ENCODE measurements at regions not wholly inside any gene's neighbourhood (a gene's known extent, or its start where the extent isn't known, plus 50 kb on each side); places are given as distances from the start of the nearest gene placed in this dataset.

DNA sequence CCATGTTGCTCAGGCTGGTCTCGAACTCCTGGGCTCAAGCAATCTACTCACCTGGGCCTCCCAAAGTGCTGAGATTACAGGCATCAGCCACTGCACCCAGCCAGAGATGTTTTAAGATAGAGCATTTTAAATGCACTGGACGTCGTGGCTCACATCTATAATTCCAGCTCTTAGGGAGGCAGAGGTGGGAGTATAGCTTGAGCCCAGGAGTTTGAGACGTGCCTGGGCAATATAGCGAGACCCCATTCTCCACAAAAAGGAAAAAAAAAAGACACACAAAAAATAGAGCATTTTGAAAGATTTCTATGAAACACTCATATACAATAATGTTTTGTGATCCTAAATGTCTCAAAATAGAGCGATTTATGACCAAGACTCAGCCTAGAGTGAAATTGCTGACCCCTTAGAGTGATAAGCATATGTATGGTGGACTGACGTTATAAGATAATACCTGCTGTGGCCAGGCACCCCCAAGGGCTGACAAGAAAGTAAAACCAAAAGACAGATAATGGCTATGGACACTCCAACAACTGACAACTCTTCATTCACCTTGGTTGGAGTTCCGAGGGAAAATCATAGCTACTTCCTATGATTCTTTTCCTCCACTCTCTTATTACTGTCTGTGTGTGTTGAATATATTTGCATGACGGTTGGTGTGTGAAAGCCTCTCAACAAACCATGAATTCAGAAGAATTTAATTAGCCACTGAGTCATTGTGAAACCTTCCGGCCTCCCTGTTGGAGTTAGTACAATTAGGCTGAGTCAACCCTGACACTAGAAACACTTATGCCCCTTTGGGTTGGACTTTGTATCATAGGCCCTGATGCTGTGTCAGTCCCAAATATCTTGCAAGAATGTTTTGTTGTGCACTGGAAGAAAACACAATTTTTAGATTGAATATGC, 526.5 kb upstream of the NUDT12 start:
- H3K36me3 ChIP-seq (replicated peaks; ENCODE audit: low read depth, low read length) = no peaks in the 10 kb centered on the region
- H3K27me3 ChIP-seq (ENCODE audit: low read depth, low read length) = no peaks in the 10 kb centered on the region
- H3K27ac ChIP-seq (ENCODE audit: low read length) = no peak overlapping the region
- H2AFZ ChIP-seq (ENCODE audit: low read depth, low read length) = no peak overlapping the region
- H4K20me1 ChIP-seq (ENCODE audit: insufficient read depth, low read length) = no peaks in the 10 kb centered on the region
- no peaks in the 10 kb centered on the region for H3K9me3 ChIP-seq (ENCODE audit: insufficient read depth, low read length)
- no peak overlapping the region for H3K9ac ChIP-seq (ENCODE audit: low read length)
- no peak overlapping the region for H3K4me2 ChIP-seq (ENCODE audit: low read length)
- TF ChIP-seq EZH2phosphoT487 (IDR thresholded peaks at IDR 0.05; ENCODE audit: low read depth) (no peak), CTCF (IDR thresholded peaks at IDR 0.05; ENCODE audit: low read depth, low read length) (no peak)
- H3K4me3 ChIP-seq (ENCODE audit: low read length) = no peak overlapping the region
- no peaks in the 10 kb centered on the region for H3K79me2 ChIP-seq (ENCODE audit: low read length)
- no peaks in the 10 kb centered on the region for H3K4me1 ChIP-seq (ENCODE audit: low read length)

- no peak for TF ChIP-seq EZH2phosphoT487 (IDR thresholded peaks at IDR 0.05; ENCODE audit: low read depth)
- TF ChIP-seq CTCF (IDR thresholded peaks at IDR 0.05; ENCODE audit: low read depth, low read length) = no peak
Measured at GRCh38 chr5:104084896-104085295, 522.3 kb upstream of the NUDT12 start.

DNA sequence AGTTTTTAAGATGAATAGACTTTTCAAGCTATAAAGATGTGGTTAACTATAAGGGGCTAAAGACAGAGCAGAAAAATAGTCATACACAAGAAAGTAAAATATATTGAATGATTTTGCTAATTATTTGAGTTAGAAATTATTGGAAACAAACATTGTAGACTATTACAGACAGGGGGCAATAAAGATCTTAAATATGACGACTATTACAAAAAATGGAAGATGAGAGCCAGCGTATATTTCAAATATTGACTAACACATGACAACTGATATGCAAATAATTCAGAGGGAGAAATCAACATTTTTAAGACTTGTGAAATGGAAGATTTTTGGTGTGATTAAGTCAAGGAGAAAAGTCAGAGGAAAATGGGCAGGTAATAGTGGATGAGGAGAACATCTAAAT, 520.2 kb upstream of the NUDT12 start:
- no peaks in the 10 kb centered on the region for H3K4me1 ChIP-seq (ENCODE audit: low read length)
- no peak overlapping the region for H2AFZ ChIP-seq (ENCODE audit: low read depth, low read length)
- no peak overlapping the region for H3K9ac ChIP-seq (ENCODE audit: low read length)
- no peaks in the 10 kb centered on the region for H3K36me3 ChIP-seq (replicated peaks; ENCODE audit: low read depth, low read length)
- TF ChIP-seq EZH2phosphoT487 (IDR thresholded peaks at IDR 0.05; ENCODE audit: low read depth) (no peak), CTCF (IDR thresholded peaks at IDR 0.05; ENCODE audit: low read depth, low read length) (no peak)
- no peak overlapping the region for H3K27ac ChIP-seq (ENCODE audit: low read length)
- no peaks in the 10 kb centered on the region for H3K27me3 ChIP-seq (ENCODE audit: low read depth, low read length)
- H3K9me3 ChIP-seq (ENCODE audit: insufficient read depth, low read length) = no peaks in the 10 kb centered on the region
- H3K79me2 ChIP-seq (ENCODE audit: low read length) = no peaks in the 10 kb centered on the region
- H3K4me2 ChIP-seq (ENCODE audit: low read length) = no peak overlapping the region
- H4K20me1 ChIP-seq (ENCODE audit: insufficient read depth, low read length) = no peaks in the 10 kb centered on the region
- H3K4me3 ChIP-seq (ENCODE audit: low read length) = no peak overlapping the region

More at GRCh38 chr5:104084896-104085295, 522.3 kb upstream of the NUDT12 start:
- Histone ChIP-seq H3K9ac (ENCODE audit: low read length) (no peak overlapping the region), H3K27me3 (ENCODE audit: low read depth, low read length) (no peaks in the 10 kb centered on the region), H3K79me2 (ENCODE audit: low read length) (no peaks in the 10 kb centered on the region), H4K20me1 (ENCODE audit: insufficient read depth, low read length) (no peaks in the 10 kb centered on the region), H3K36me3 (replicated peaks; ENCODE audit: low read depth, low read length) (no peaks in the 10 kb centered on the region), H2AFZ (ENCODE audit: low read depth, low read length) (no peak overlapping the region), H3K9me3 (ENCODE audit: insufficient read depth, low read length) (no peaks in the 10 kb centered on the region), H3K4me2 (ENCODE audit: low read length) (no peak overlapping the region), H3K27ac (ENCODE audit: low read length) (no peak overlapping the region), H3K4me3 (ENCODE audit: low read length) (no peak overlapping the region), H3K4me1 (ENCODE audit: low read length) (no peaks in the 10 kb centered on the region)

DNA sequence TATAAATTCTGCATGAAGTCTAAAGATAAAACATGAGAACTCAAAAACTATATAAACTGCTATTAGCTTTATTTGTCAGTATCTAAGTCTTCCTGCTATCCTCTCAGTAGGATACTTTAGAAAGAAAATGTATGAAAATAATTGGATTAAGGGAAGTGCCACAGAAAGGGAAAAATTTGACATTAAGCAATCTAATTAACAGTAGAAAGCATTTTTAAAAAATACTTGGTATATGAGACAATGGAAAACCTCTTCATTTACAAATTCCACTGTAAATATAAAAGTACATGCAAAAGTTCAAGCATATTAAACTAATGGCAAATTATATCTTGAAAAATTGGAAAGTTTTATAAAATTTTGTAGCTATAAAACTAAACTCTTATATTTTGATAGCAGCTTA, 518.6 kb upstream of the NUDT12 start:
- Histone ChIP-seq H3K79me2 (ENCODE audit: low read length) (no peaks in the 10 kb centered on the region), H3K4me3 (ENCODE audit: low read length) (no peak overlapping the region), H3K4me1 (ENCODE audit: low read length) (no peaks in the 10 kb centered on the region), H4K20me1 (ENCODE audit: insufficient read depth, low read length) (no peaks in the 10 kb centered on the region), H3K27me3 (ENCODE audit: low read depth, low read length) (no peaks in the 10 kb centered on the region), H3K4me2 (ENCODE audit: low read length) (no peak overlapping the region), H2AFZ (ENCODE audit: low read depth, low read length) (no peak overlapping the region), H3K27ac (ENCODE audit: low read length) (no peak overlapping the region), H3K9ac (ENCODE audit: low read length) (no peak overlapping the region), H3K36me3 (replicated peaks; ENCODE audit: low read depth, low read length) (no peaks in the 10 kb centered on the region), H3K9me3 (ENCODE audit: insufficient read depth, low read length) (no peaks in the 10 kb centered on the region)
- no peak for TF ChIP-seq CTCF (IDR thresholded peaks at IDR 0.05; ENCODE audit: low read depth, low read length)
- no peak for TF ChIP-seq EZH2phosphoT487 (IDR thresholded peaks at IDR 0.05; ENCODE audit: low read depth)
